Femur (tissue), 1 donor: ENCODE measurements at regions not wholly inside any gene's neighbourhood (a gene's known extent, or its start where the extent isn't known, plus 50 kb on each side); places are given as distances from the start of the nearest gene placed in this dataset.

Experiments
- DNase-seq: peaks from one replicate; pipeline ENCODE4 v3.0.0-alpha.2; 2017

- DNase-seq = no peak
These were observed 525.1 kb downstream of the PDCD6IP start for GRCh38 chr3:34323517-34323916.

- no peak for DNase-seq
These were observed 548.2 kb downstream of the PDCD6IP start for GRCh38 chr3:34346656-34347055.

GRCh38 chr3:34351882-34352777 is 553.7 kb downstream of the PDCD6IP start:
- no peak for DNase-seq

- DNase-seq = no peak
These were observed 554.4 kb downstream of the PDCD6IP start for GRCh38 chr3:34352778-34353331.

- no peak for DNase-seq
These were observed 559.0 kb downstream of the PDCD6IP start for GRCh38 chr3:34357461-34357860.

GRCh38 chr3:34359064-34359463 is 560.6 kb downstream of the PDCD6IP start:
- no peak for DNase-seq

GRCh38 chr3:34360713-34361112 is 562.3 kb downstream of the PDCD6IP start:
- DNase-seq = no peak

- DNase-seq = no peak
These were observed 563.5 kb downstream of the PDCD6IP start for GRCh38 chr3:34361921-34362320.

- DNase-seq = no peak
These were observed 564.5 kb downstream of the PDCD6IP start for GRCh38 chr3:34362910-34363309.

GRCh38 chr3:34363881-34364280 is 565.5 kb downstream of the PDCD6IP start:
- no peak for DNase-seq

GRCh38 chr3:34364335-34364734 is 565.9 kb downstream of the PDCD6IP start:
- no peak for DNase-seq

GRCh38 chr3:34365231-34365630 is 566.8 kb downstream of the PDCD6IP start:
- DNase-seq = no peak

GRCh38 chr3:34365771-34366170 is 567.3 kb downstream of the PDCD6IP start:
- DNase-seq = no peak

GRCh38 chr3:34367521-34367920 is 569.1 kb downstream of the PDCD6IP start:
- no peak for DNase-seq

GRCh38 chr3:34374521-34374920 is 576.1 kb downstream of the PDCD6IP start:
- no peak for DNase-seq

GRCh38 chr3:34376691-34377090 is 578.3 kb downstream of the PDCD6IP start:
- DNase-seq = no peak

GRCh38 chr3:34377961-34378360 is 579.5 kb downstream of the PDCD6IP start:
- DNase-seq = no peak

GRCh38 chr3:34381243-34381642 is 582.8 kb downstream of the PDCD6IP start:
- no peak for DNase-seq

- no peak for DNase-seq
These were observed 584.4 kb downstream of the PDCD6IP start for GRCh38 chr3:34382859-34383258.

- DNase-seq = no peak
These were observed 587.9 kb downstream of the PDCD6IP start for GRCh38 chr3:34386309-34386708.

GRCh38 chr3:34387826-34388564 is 589.6 kb downstream of the PDCD6IP start:
- no peak for DNase-seq

- no peak for DNase-seq
These were observed 590.4 kb downstream of the PDCD6IP start for GRCh38 chr3:34388830-34389229.

GRCh38 chr3:34394978-34395748 is 596.7 kb downstream of the PDCD6IP start:
- DNase-seq = no peak
